HG02610 (cell line): ENCODE measurements at regions not wholly inside any gene's neighbourhood (a gene's known extent, or its start where the extent isn't known, plus 50 kb on each side); places are given as distances from the start of the nearest gene placed in this dataset.
"Not testable (repeated sequence)": the region's sequence is repeated elsewhere in the genome, so short reads cannot be mapped to it uniquely, and the experiment has no call there.

Experiments used
- ATAC-seq: cut with Tn5 transposase; IDR thresholded peaks from one replicate; pipeline ENCODE4 v1.9.1; 2021; ENCODE audit warnings: mild to moderate bottlenecking, moderate library complexity; ENCODE audit not compliant: unreplicated experiment

- ATAC-seq = no peak
Observed at GRCh38 chr7:115363916-115364315, 442.0 kb downstream of the MDFIC start.

- no peak for ATAC-seq
Observed at GRCh38 chr7:115359955-115360354, 438.1 kb downstream of the MDFIC start.

GRCh38 chr7:115359119-115359518 is 437.2 kb downstream of the MDFIC start:
- peak; percentile 44 for ATAC-seq

- ATAC-seq = no peak
Observed at GRCh38 chr7:115357703-115357999, 435.8 kb downstream of the MDFIC start.

- no peak for ATAC-seq
Observed at GRCh38 chr7:115356999-115357702, 435.3 kb downstream of the MDFIC start.

GRCh38 chr7:115356139-115356746 is 434.3 kb downstream of the MDFIC start:
- no peak for ATAC-seq

- ATAC-seq = no peak
Observed at GRCh38 chr7:115354925-115355324, 433.0 kb downstream of the MDFIC start.

GRCh38 chr7:115352375-115352774 is 430.5 kb downstream of the MDFIC start:
- no peak for ATAC-seq

- ATAC-seq = no peak
Observed at GRCh38 chr7:115350764-115351163, 428.9 kb downstream of the MDFIC start.

GRCh38 chr7:115349635-115350034 is 427.7 kb downstream of the MDFIC start:
- no peak for ATAC-seq

GRCh38 chr7:115346685-115347084 is 424.8 kb downstream of the MDFIC start:
- ATAC-seq = no peak

- ATAC-seq = no peak
Observed at GRCh38 chr7:115340828-115341227, 418.9 kb downstream of the MDFIC start.

GRCh38 chr7:115338016-115338415 is 416.1 kb downstream of the MDFIC start:
- no peak for ATAC-seq

GRCh38 chr7:115332691-115333090 is 410.8 kb downstream of the MDFIC start:
- no peak for ATAC-seq

GRCh38 chr7:115329006-115329405 is 407.1 kb downstream of the MDFIC start:
- ATAC-seq = no peak

- ATAC-seq = no peak
Observed at GRCh38 chr7:115328018-115328417, 406.1 kb downstream of the MDFIC start.

- ATAC-seq = no peak
Observed at GRCh38 chr7:115327326-115327725, 405.4 kb downstream of the MDFIC start.

GRCh38 chr7:115319541-115319940 is 397.6 kb downstream of the MDFIC start:
- ATAC-seq = no peak

- not testable (repeated sequence) for ATAC-seq
Observed at GRCh38 chr7:115310316-115310715, 388.4 kb downstream of the MDFIC start.

- no peak for ATAC-seq
Observed at GRCh38 chr7:115306586-115306985, 384.7 kb downstream of the MDFIC start.

- ATAC-seq = no peak
Observed at GRCh38 chr7:115300231-115300870, 378.5 kb downstream of the MDFIC start.

- no peak for ATAC-seq
Observed at GRCh38 chr7:115299397-115300037, 377.6 kb downstream of the MDFIC start.
